GM18517 (cell line): ENCODE measurements at regions not wholly inside any gene's neighbourhood (a gene's known extent, or its start where the extent isn't known, plus 50 kb on each side); places are given as distances from the start of the nearest gene placed in this dataset.

Experiments
- ATAC-seq: cut with Tn5 transposase; IDR thresholded peaks from one replicate; pipeline ENCODE4 v1.9.1; 2021; ENCODE audit warnings: mild to moderate bottlenecking, moderate library complexity; ENCODE audit not compliant: unreplicated experiment

- ATAC-seq: no peak
Observed at GRCh38 chr7:17638727-17639126, 301.6 kb downstream of the SNX13 start.

GRCh38 chr7:17640730-17641377 is 299.4 kb downstream of the SNX13 start:
- no peak for ATAC-seq

- ATAC-seq: no peak
Observed at GRCh38 chr7:17645500-17645899, 294.8 kb downstream of the SNX13 start.

GRCh38 chr7:17646253-17646956 is 293.9 kb downstream of the SNX13 start:
- ATAC-seq: no peak

GRCh38 chr7:17651341-17651740 is 289.0 kb downstream of the SNX13 start:
- no peak for ATAC-seq

- no peak for ATAC-seq
Observed at GRCh38 chr7:17651863-17652385, 288.4 kb downstream of the SNX13 start.

GRCh38 chr7:17654940-17655339 is 285.4 kb downstream of the SNX13 start:
- ATAC-seq: no peak

- ATAC-seq: no peak
Observed at GRCh38 chr7:17659126-17659525, 281.2 kb downstream of the SNX13 start.

- ATAC-seq: no peak
Observed at GRCh38 chr7:17660116-17660515, 280.2 kb downstream of the SNX13 start.

- no peak for ATAC-seq
Observed at GRCh38 chr7:17661982-17662585, 278.2 kb downstream of the SNX13 start.

GRCh38 chr7:17663061-17663675 is 277.1 kb downstream of the SNX13 start:
- no peak for ATAC-seq

GRCh38 chr7:17665029-17665428 is 275.3 kb downstream of the SNX13 start:
- ATAC-seq: no peak

GRCh38 chr7:17668122-17668521 is 272.2 kb downstream of the SNX13 start:
- no peak for ATAC-seq

- ATAC-seq: no peak
Observed at GRCh38 chr7:17669204-17669603, 271.1 kb downstream of the SNX13 start.

- ATAC-seq: no peak
Observed at GRCh38 chr7:17671956-17672355, 268.3 kb downstream of the SNX13 start.

- no peak for ATAC-seq
Observed at GRCh38 chr7:17672783-17673182, 267.5 kb downstream of the SNX13 start.

- ATAC-seq: no peak
Observed at GRCh38 chr7:17674166-17674942, 265.9 kb downstream of the SNX13 start.

- ATAC-seq: no peak
Observed at GRCh38 chr7:17674943-17675608, 265.2 kb downstream of the SNX13 start.

- no peak for ATAC-seq
Observed at GRCh38 chr7:17677408-17677807, 262.9 kb downstream of the SNX13 start.

- no peak for ATAC-seq
Observed at GRCh38 chr7:17678896-17679295, 261.4 kb downstream of the SNX13 start.
